ENCODE measurements at regions not wholly inside any gene's neighbourhood (a gene's known extent, or its start where the extent isn't known, plus 50 kb on each side); places are given as distances from the start of the nearest gene placed in this dataset.

GRCh38 chr10:109126016-109126415 is 797.3 kb downstream of the XPNPEP1 start:
- TF ChIP-seq CTCF (IDR thresholded peaks at IDR 0.05): no peak
- TF ChIP-seq POLR2A (IDR thresholded peaks at IDR 0.05): no peak

Data from ovary (tissue), 3 donors.